A549 (cell line): ENCODE measurements at regions not wholly inside any gene's neighbourhood (a gene's known extent, or its start where the extent isn't known, plus 50 kb on each side); places are given as distances from the start of the nearest gene placed in this dataset.

ENCODE experiments used
- ATAC-seq, 2 experiments: fragments of 200-7000 bp in 1 of 2; fragments of >200 bp in 1 of 2; cut with Nextera tagmentation in 1 of 2; cut with Tn5 transposase in 1 of 2; 3 replicates each; pipeline versions ENCODE4 v1.8.0 to v1.9.1; 2018 to 2020; ENCODE audit warnings: mild to moderate bottlenecking in 1 of 2, moderate library complexity in 1 of 2
- CTCF ChIA-PET: fragments of 300-600 bp; sonication (Branson Sonifier 250); formaldehyde crosslinking; extraction: SDS; loops from one replicate; lab custom pipeline; 2021; ENCODE audit warnings: antibody characterized with exemption, inconsistent platforms; lab: Yijun Ruan, JAX
- POLR2A ChIA-PET: fragments of 350-600 bp; formaldehyde crosslinking; extraction: SDS; loops from one replicate; lab custom pipeline; 2021; ENCODE audit warnings: antibody characterized with exemption, inconsistent platforms; lab: Yijun Ruan, JAX
- DNase-seq, 2 experiments: peaks; one replicate each; pipeline versions ENCODE4 v3.0.0 to v3.0.0-alpha.2; 2011 to 2016; ENCODE audit warnings: low read depth in 1 of 2, low spot score in 1 of 2
- FAIRE-seq: peaks from 2 replicates; lab custom pipeline; 2011; peaks lifted over from hg19 to GRCh38; lab: Jason Lieb, UNC
- H3K27ac ChIP-seq, 2 experiments: fragments of >200 bp; sonication (Bioruptor Twin); formaldehyde crosslinking; 3 replicates each; pipeline ENCODE4 v1.5.1; 2016 to 2017
- H3K4me1 ChIP-seq: fragments of >200 bp; sonication (Bioruptor Twin); formaldehyde crosslinking; 3 replicates; pipeline ENCODE4 v1.6.1; 2016
- H3K4me2 ChIP-seq: fragments of >200 bp; sonication (Bioruptor Twin); formaldehyde crosslinking; 3 replicates; pipeline ENCODE4 v1.6.1; 2016
- H3K4me3 ChIP-seq: fragments of >200 bp; sonication (Bioruptor Twin); formaldehyde crosslinking; 3 replicates; pipeline ENCODE4 v1.5.1; 2016
- H3K9me3 ChIP-seq: fragments of >200 bp; sonication (Bioruptor Twin); formaldehyde crosslinking; 3 replicates; pipeline ENCODE4 v1.6.1; 2016
- BCL3 ChIP-seq: fragments of >200 bp; sonication (Bioruptor Twin); formaldehyde crosslinking; IDR thresholded peaks from 3 replicates; pipeline ENCODE4 v1.6.1; 2016
- BHLHE40 ChIP-seq: IDR thresholded peaks from 2 replicates; pipeline ENCODE4 v1.6.1; 2012; ENCODE audit warnings: low read depth, low read length, inconsistent platforms
- CBX2 ChIP-seq: fragments of 200-600 bp; sonication (generic); IDR thresholded peaks from 2 replicates; pipeline ENCODE4 v1.6.1; 2016; ENCODE audit warnings: low read depth, mild to moderate bottlenecking, borderline replicate concordance
- CHD2 ChIP-seq: fragments of 150-350 bp; IDR thresholded peaks from 2 replicates; pipeline ENCODE4 v1.6.1; 2014; ENCODE audit warnings: low read length; ENCODE audit not compliant: partially characterized antibody
- CHD4 ChIP-seq: fragments of 200-600 bp; sonication (generic); IDR thresholded peaks from 2 replicates; pipeline ENCODE4 v1.6.1; 2016; ENCODE audit warnings: antibody characterized with exemption, mild to moderate bottlenecking, borderline replicate concordance
- EHF ChIP-seq: fragments of 250-450 bp; sonication (Bioruptor Pico); IDR thresholded peaks from 2 replicates; pipeline ENCODE4 v1.5.0; 2020; ENCODE audit warnings: mild to moderate bottlenecking
- EHMT2 ChIP-seq: fragments of 200-600 bp; sonication (generic); IDR thresholded peaks from 2 replicates; pipeline ENCODE4 v1.6.1; 2016; ENCODE audit warnings: antibody characterized with exemption, low read depth, mild to moderate bottlenecking, moderate library complexity
- FOSL2 ChIP-seq, 2 experiments: fragments of 450-650 bp in 1 of 2; fragments of >200 bp in 1 of 2; sonication (Bioruptor Twin) in 1 of 2; formaldehyde crosslinking; IDR thresholded peaks; 2 replicates each; pipeline versions ENCODE4 v1.5.0 to v1.6.1; 2016 to 2020; ENCODE audit warnings: mild to moderate bottlenecking in 1 of 2, moderate library complexity in 1 of 2
- GATA3 ChIP-seq: IDR thresholded peaks from 2 replicates; pipeline ENCODE4 v1.6.1; 2012; ENCODE audit warnings: borderline replicate concordance
- HEYL ChIP-seq: fragments of 250-450 bp; sonication (Bioruptor Pico); IDR thresholded peaks from 2 replicates; pipeline ENCODE4 v1.8.0; 2021; ENCODE audit warnings: mild to moderate bottlenecking, moderate library complexity
- JUNB ChIP-seq: fragments of >200 bp; sonication (Bioruptor Twin); formaldehyde crosslinking; IDR thresholded peaks from 2 replicates; pipeline ENCODE4 v1.6.1; 2016
- KDM1A ChIP-seq: fragments of 200-600 bp; sonication (generic); IDR thresholded peaks from 2 replicates; pipeline ENCODE4 v1.6.1; 2016; ENCODE audit warnings: low read depth, mild to moderate bottlenecking
- KDM5A ChIP-seq: fragments of 200-600 bp; sonication (generic); IDR thresholded peaks from 2 replicates; pipeline ENCODE4 v1.6.1; 2016; ENCODE audit warnings: antibody characterized with exemption, mild to moderate bottlenecking
- MAZ ChIP-seq: fragments of 150-350 bp; IDR thresholded peaks from 2 replicates; pipeline ENCODE4 v1.6.1; 2014; ENCODE audit warnings: antibody characterized with exemption, low read depth, low read length, borderline replicate concordance
- NPAS2 ChIP-seq: fragments of 250-450 bp; sonication (Bioruptor Pico); IDR thresholded peaks from 2 replicates; pipeline ENCODE4 v1.8.0; 2022; ENCODE audit warnings: mild to moderate bottlenecking, moderate library complexity, borderline replicate concordance
- PBX3 ChIP-seq: IDR thresholded peaks from 2 replicates; pipeline ENCODE4 v1.6.1; 2012
- POLR2A ChIP-seq: IDR thresholded peaks from 2 replicates; pipeline ENCODE4 v1.6.1; 2012; ENCODE audit warnings: mild to moderate bottlenecking, low read length
- POLR2AphosphoS2 ChIP-seq: conservative IDR thresholded peaks from 2 replicates; pipeline ENCODE4 v1.6.1; 2012; ENCODE audit warnings: low read length, improper control_type of control experiment, inconsistent platforms
- RAD21 ChIP-seq, 2 experiments: fragments of >200 bp in 1 of 2; sonication (Bioruptor Twin) in 1 of 2; formaldehyde crosslinking in 1 of 2; IDR thresholded peaks in 1 of 2; conservative IDR thresholded peaks in 1 of 2; 2 replicates in 1 of 2; 3 replicates in 1 of 2; pipeline ENCODE4 v1.6.1; 2012 to 2018; ENCODE audit warnings: inconsistent platforms in 1 of 2
- RARB ChIP-seq: fragments of 250-450 bp; sonication (Bioruptor Pico); IDR thresholded peaks from 2 replicates; pipeline ENCODE4 v1.8.0; 2021; ENCODE audit warnings: mild to moderate bottlenecking, moderate library complexity
- RCOR1 ChIP-seq: fragments of 150-350 bp; IDR thresholded peaks from 2 replicates; pipeline ENCODE4 v1.6.1; 2014; ENCODE audit warnings: antibody characterized with exemption, low read length, low read depth
- RFX5 ChIP-seq: fragments of 450-650 bp; IDR thresholded peaks from 2 replicates; pipeline ENCODE4 v1.7.1; 2014; ENCODE audit warnings: antibody characterized with exemption, mild to moderate bottlenecking, moderate library complexity
- RNF2 ChIP-seq: fragments of 200-600 bp; sonication (generic); IDR thresholded peaks from 2 replicates; pipeline ENCODE4 v1.6.1; 2016; ENCODE audit warnings: low read depth, mild to moderate bottlenecking, antibody characterized with exemption, moderate library complexity, borderline replicate concordance
- SMC3 ChIP-seq: fragments of >200 bp; sonication (Bioruptor Twin); formaldehyde crosslinking; IDR thresholded peaks from 3 replicates; pipeline ENCODE4 v1.6.1; 2018; ENCODE audit warnings: inconsistent platforms
- SREBF2 ChIP-seq: fragments of 450-650 bp; IDR thresholded peaks from 2 replicates; pipeline ENCODE4 v1.6.1; 2014; ENCODE audit warnings: mild to moderate bottlenecking, moderate library complexity
- TFCP2L1 ChIP-seq: fragments of 250-450 bp; sonication (Bioruptor Pico); IDR thresholded peaks from 2 replicates; pipeline ENCODE4 v1.5.0; 2021; ENCODE audit warnings: mild to moderate bottlenecking
- USF2 ChIP-seq: fragments of 450-650 bp; IDR thresholded peaks from 2 replicates; pipeline ENCODE4 v1.6.1; 2014; ENCODE audit warnings: antibody characterized with exemption
- ZFP36 ChIP-seq: fragments of 450-650 bp; IDR thresholded peaks from 2 replicates; pipeline ENCODE4 v1.6.1; 2014; ENCODE audit warnings: borderline replicate concordance; ENCODE audit not compliant: partially characterized antibody
- ZSCAN20 ChIP-seq: fragments of 250-450 bp; sonication (Bioruptor Pico); IDR thresholded peaks from 2 replicates; pipeline ENCODE4 v1.8.0; 2022; ENCODE audit warnings: mild to moderate bottlenecking, moderate library complexity
- WGBS: methylation state at CpG from one replicate; pipeline ENCODE4 v1.1.6; 2017; ENCODE audit errors: missing lambda C conversion rate; 5-methylcytosine and 5-hydroxymethylcytosine counted together

GRCh38 chr6:98717322-98717877, 117.0 kb upstream of the POU3F2 start:
- no peak for DNase-seq
- 7% methylated on average over 6 of the region's 6 CpGs for WGBS

GRCh38 chr6:98717988-98718387, 116.4 kb upstream of the POU3F2 start:
- FAIRE-seq: no peak
- ChIA-PET POLR2A (no interaction called here), CTCF (no interaction called here)
- H3K4me3 ChIP-seq: no peak overlapping the region
- no peak overlapping the region for H3K4me2 ChIP-seq
- no peak overlapping the region for H3K27ac ChIP-seq
- no peak for ATAC-seq
- no peak for DNase-seq
- WGBS: 44% methylated on average over 2 of the region's 2 CpGs
- H3K9me3 ChIP-seq: no peaks in the 10 kb centered on the region
- TF ChIP-seq PBX3 (no peak), SMC3 (no peak), GATA3 (no peak), RFX5 (no peak), EHF (CRISPR knock-in tag) (no peak), RAD21 (conservative IDR thresholded peaks at IDR 0.05 in 1 of 2, IDR thresholded peaks at IDR 0.05 in 1 of 2) (no peak), KDM5A (no peak), BHLHE40 (no peak), JUNB (no peak), RARB (CRISPR knock-in tag) (no peak), HEYL (CRISPR knock-in tag) (no peak), NPAS2 (CRISPR knock-in tag) (no peak), CHD4 (no peak), FOSL2 (IDR thresholded peaks at IDR 0.05) (no peak), FOSL2 (CRISPR knock-in tag; IDR thresholded peaks at IDR 0.05) (no peak), RNF2 (no peak), ZFP36 (no peak)
- no peaks in the 10 kb centered on the region for H3K4me1 ChIP-seq

More at GRCh38 chr6:98717322-98717877, 117.0 kb upstream of the POU3F2 start:
- CTCF ChIA-PET: no interaction called here
- no peak for TF ChIP-seq SREBF2
- TF ChIP-seq RNF2: no peak
- no peak for TF ChIP-seq CHD2
- TF ChIP-seq POLR2AphosphoS2: no peak
- TF ChIP-seq RFX5: no peak
- no peak for TF ChIP-seq TFCP2L1 (CRISPR knock-in tag)
- no peak for TF ChIP-seq RCOR1
- no peak for TF ChIP-seq FOSL2 (IDR thresholded peaks at IDR 0.05)
- no peak for TF ChIP-seq FOSL2 (CRISPR knock-in tag; IDR thresholded peaks at IDR 0.05)
- no peak for TF ChIP-seq GATA3
- TF ChIP-seq USF2: no peak
- TF ChIP-seq ZFP36: no peak
- no peak for TF ChIP-seq MAZ
- no peak for TF ChIP-seq BCL3
- no peak for TF ChIP-seq ZSCAN20
- no peak for TF ChIP-seq RARB (CRISPR knock-in tag)
- no peak for TF ChIP-seq KDM1A
- TF ChIP-seq EHMT2: no peak
- TF ChIP-seq CBX2: no peak
- no peak for TF ChIP-seq POLR2A
- Histone ChIP-seq H3K4me3 (no peak overlapping the region), H3K4me2 (no peak overlapping the region), H3K9me3 (no peaks in the 10 kb centered on the region), H3K27ac (no peak overlapping the region), H3K4me1 (no peaks in the 10 kb centered on the region)
- POLR2A ChIA-PET: no interaction called here
- ATAC-seq: no peak
- FAIRE-seq: no peak
